SK-N-SH (cell line): ENCODE measurements at regions not wholly inside any gene's neighbourhood (a gene's known extent, or its start where the extent isn't known, plus 50 kb on each side); places are given as distances from the start of the nearest gene placed in this dataset.

Experiments used
- CTCF ChIA-PET: fragments of 300-600, 350-600 bp; formaldehyde crosslinking; extraction: SDS; loops from one replicate; lab custom pipeline; 2021; lab: Yijun Ruan, JAX
- POLR2A ChIA-PET: fragments of 350-600 bp; sonication (Branson Sonifier 250); formaldehyde crosslinking; extraction: SDS; loops from one replicate; lab custom pipeline; 2020; ENCODE audit warnings: antibody characterized with exemption, inconsistent platforms; lab: Yijun Ruan, JAX
- DNase-seq: peaks from one replicate; pipeline ENCODE4 v3.0.0; 2012
- H2AFZ ChIP-seq: fragments of 200-600 bp; sonication (generic); 2 replicates; pipeline ENCODE4 v1.8.1; 2016; ENCODE audit warnings: antibody characterized with exemption, mild to moderate bottlenecking, low read depth
- H3F3A ChIP-seq: fragments of 200-600 bp; sonication (generic); replicated peaks from 2 replicates; pipeline ENCODE3; 2016; ENCODE audit warnings: antibody characterized with exemption, mild to moderate bottlenecking; ENCODE audit not compliant: insufficient read depth
- H3K27ac ChIP-seq, 2 experiments: fragments of 200-500 bp in 1 of 2; fragments of 200-600 bp in 1 of 2; sonication (Bioruptor generic) in 1 of 2; sonication (generic), shearing (Covaris generic) in 1 of 2; 2 replicates each; pipeline versions ENCODE4 v1.5.1 to v1.6.1; 2014 to 2016; ENCODE audit warnings: low read depth in 2 of 2, inconsistent platforms in 1 of 2, low read length in 1 of 2, mild to moderate bottlenecking in 1 of 2, mixed read lengths in 1 of 2
- H3K27me3 ChIP-seq: fragments of 200-600 bp; sonication (generic), shearing (Covaris generic); 2 replicates; pipeline ENCODE4 v1.6.1; 2016; ENCODE audit warnings: mixed run types; ENCODE audit not compliant: insufficient read depth
- H3K36me3 ChIP-seq, 2 experiments: fragments of 200-500 bp in 1 of 2; fragments of 200-600 bp in 1 of 2; sonication (Bioruptor generic) in 1 of 2; sonication (generic) in 1 of 2; replicated peaks in 1 of 2; 2 replicates each; pipeline versions ENCODE3 to v1.5.1; 2014 to 2016; ENCODE audit warnings: low read length in 1 of 2, mild to moderate bottlenecking in 1 of 2; ENCODE audit not compliant: insufficient read depth in 2 of 2, control insufficient read depth in 1 of 2
- H3K4me1 ChIP-seq, 2 experiments: fragments of 200-500 bp in 1 of 2; fragments of 200-600 bp in 1 of 2; sonication (Bioruptor generic) in 1 of 2; sonication (generic), shearing (Covaris generic) in 1 of 2; 2 replicates each; pipeline versions ENCODE4 v1.5.1 to v1.6.1; 2014 to 2016; ENCODE audit warnings: low read depth in 1 of 2, low read length in 1 of 2, mixed run types in 1 of 2; ENCODE audit not compliant: insufficient read depth in 2 of 2, control insufficient read depth in 1 of 2
- H3K4me2 ChIP-seq: fragments of 200-600 bp; sonication (generic), shearing (Covaris generic); 2 replicates; pipeline ENCODE4 v1.6.1; 2017; ENCODE audit warnings: mixed run types
- H3K4me3 ChIP-seq, 2 experiments: fragments of 200-500 bp in 1 of 2; fragments of 200-600 bp in 1 of 2; sonication (Bioruptor generic) in 1 of 2; sonication (generic), shearing (Covaris generic) in 1 of 2; 2 replicates each; pipeline versions ENCODE4 v1.5.1 to v1.8.1; 2014 to 2016; ENCODE audit warnings: low read depth in 2 of 2, inconsistent platforms in 1 of 2, low read length in 1 of 2, mild to moderate bottlenecking in 1 of 2, mixed read lengths in 1 of 2, moderate library complexity in 1 of 2
- H3K79me2 ChIP-seq: fragments of 200-600 bp; sonication (generic); 2 replicates; pipeline ENCODE4 v1.8.1; 2017; ENCODE audit warnings: mild to moderate bottlenecking; ENCODE audit not compliant: insufficient read depth
- H3K9ac ChIP-seq: fragments of 200-600 bp; sonication (generic); 2 replicates; pipeline ENCODE4 v1.6.1; 2017; ENCODE audit warnings: mixed run types
- H3K9me2 ChIP-seq: fragments of 200-600 bp; sonication (generic); 2 replicates; pipeline ENCODE4 v1.6.1; 2017; ENCODE audit warnings: mixed run types
- H3K9me3 ChIP-seq: fragments of 200-600 bp; sonication (generic); 2 replicates; pipeline ENCODE4 v1.6.1; 2017; ENCODE audit warnings: mixed run types, mild to moderate bottlenecking, moderate library complexity
- H4K20me1 ChIP-seq: fragments of 200-600 bp; sonication (generic); 2 replicates; pipeline ENCODE4 v1.6.1; 2017; ENCODE audit warnings: mild to moderate bottlenecking, mixed run types; ENCODE audit not compliant: insufficient read depth
- REST ChIP-seq: IDR thresholded peaks from 2 replicates; pipeline ENCODE4 v1.6.1; 2012; ENCODE audit warnings: mild to moderate bottlenecking, low read depth, low read length, moderate library complexity
- TAF1 ChIP-seq: IDR thresholded peaks from 2 replicates; pipeline ENCODE4 v1.6.1; 2012; ENCODE audit warnings: low read depth, mild to moderate bottlenecking, low read length, moderate library complexity, borderline replicate concordance
- USF1 ChIP-seq: IDR thresholded peaks from 2 replicates; pipeline ENCODE4 v1.4.0; 2012; ENCODE audit warnings: low read depth, borderline replicate concordance
- WGBS: methylation state at CpG from one replicate; pipeline ENCODE4 v1.1.6; 2017; ENCODE audit warnings: low lambda C conversion rate; 5-methylcytosine and 5-hydroxymethylcytosine counted together
- TF ChIP-seq, protein P1 (sequence below): fragments of 200-600 bp; sonication (generic); IDR thresholded peaks from 2 replicates; pipeline ENCODE4 v1.6.1; 2017; ENCODE audit warnings: antibody characterized with exemption, mild to moderate bottlenecking, moderate library complexity
- TF ChIP-seq, protein P2 (sequence below): fragments of 150-350 bp; IDR thresholded peaks from 2 replicates; pipeline ENCODE4 v1.6.1; 2016; ENCODE audit warnings: mild to moderate bottlenecking, low read depth, low read length

- WGBS: 69% methylated on average over 2 of the region's 2 CpGs
- Histone ChIP-seq H4K20me1 (no peaks in the 10 kb centered on the region), H3K4me3 (no peak overlapping the region), H3K79me2 (no peaks in the 10 kb centered on the region), H3K9me3 (peaks cover 5% of the 10 kb centered on the region; the same call in 1 of the 2 replicates), H3K4me2 (no peak overlapping the region), H3K4me1 (peaks cover 0 to 6% of the 10 kb centered on the region in 2 experiments; a peak in 1 of 4 replicates), H3K27ac (no peak overlapping the region), H2AFZ (no peak overlapping the region; the same call in 1 of the 2 replicates), H3K36me3 (no peaks in the 10 kb centered on the region), H3K9me2 (no peaks in the 10 kb centered on the region), H3F3A (no peaks in the 10 kb centered on the region), H3K9ac (no peak overlapping the region), H3K27me3 (no peaks in the 10 kb centered on the region)
- DNase-seq: no peak
- ChIA-PET CTCF (no interaction called here), POLR2A (no interaction called here)
- TF ChIP-seq, protein P1, sequence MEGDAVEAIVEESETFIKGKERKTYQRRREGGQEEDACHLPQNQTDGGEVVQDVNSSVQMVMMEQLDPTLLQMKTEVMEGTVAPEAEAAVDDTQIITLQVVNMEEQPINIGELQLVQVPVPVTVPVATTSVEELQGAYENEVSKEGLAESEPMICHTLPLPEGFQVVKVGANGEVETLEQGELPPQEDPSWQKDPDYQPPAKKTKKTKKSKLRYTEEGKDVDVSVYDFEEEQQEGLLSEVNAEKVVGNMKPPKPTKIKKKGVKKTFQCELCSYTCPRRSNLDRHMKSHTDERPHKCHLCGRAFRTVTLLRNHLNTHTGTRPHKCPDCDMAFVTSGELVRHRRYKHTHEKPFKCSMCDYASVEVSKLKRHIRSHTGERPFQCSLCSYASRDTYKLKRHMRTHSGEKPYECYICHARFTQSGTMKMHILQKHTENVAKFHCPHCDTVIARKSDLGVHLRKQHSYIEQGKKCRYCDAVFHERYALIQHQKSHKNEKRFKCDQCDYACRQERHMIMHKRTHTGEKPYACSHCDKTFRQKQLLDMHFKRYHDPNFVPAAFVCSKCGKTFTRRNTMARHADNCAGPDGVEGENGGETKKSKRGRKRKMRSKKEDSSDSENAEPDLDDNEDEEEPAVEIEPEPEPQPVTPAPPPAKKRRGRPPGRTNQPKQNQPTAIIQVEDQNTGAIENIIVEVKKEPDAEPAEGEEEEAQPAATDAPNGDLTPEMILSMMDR: no peak
- TF ChIP-seq TAF1: no peak
- TF ChIP-seq USF1: no peak
- TF ChIP-seq, protein P2, sequence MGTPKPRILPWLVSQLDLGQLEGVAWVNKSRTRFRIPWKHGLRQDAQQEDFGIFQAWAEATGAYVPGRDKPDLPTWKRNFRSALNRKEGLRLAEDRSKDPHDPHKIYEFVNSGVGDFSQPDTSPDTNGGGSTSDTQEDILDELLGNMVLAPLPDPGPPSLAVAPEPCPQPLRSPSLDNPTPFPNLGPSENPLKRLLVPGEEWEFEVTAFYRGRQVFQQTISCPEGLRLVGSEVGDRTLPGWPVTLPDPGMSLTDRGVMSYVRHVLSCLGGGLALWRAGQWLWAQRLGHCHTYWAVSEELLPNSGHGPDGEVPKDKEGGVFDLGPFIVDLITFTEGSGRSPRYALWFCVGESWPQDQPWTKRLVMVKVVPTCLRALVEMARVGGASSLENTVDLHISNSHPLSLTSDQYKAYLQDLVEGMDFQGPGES: no peak
- no peak for TF ChIP-seq REST
Measured at GRCh38 chr10:35890676-35891495, 248.8 kb upstream of the FZD8 start.
